OCI-M1 (cell line): ENCODE measurements at regions not wholly inside any gene's neighbourhood (a gene's known extent, or its start where the extent isn't known, plus 50 kb on each side); places are given as distances from the start of the nearest gene placed in this dataset.

Experiments used
- DNase-seq: peaks from one replicate; lab custom pipeline; 2025; lab: John Stamatoyannopoulos, UW

GRCh38 chr1:209227941-209228340 is 355.6 kb upstream of the CAMK1G start:
- no peak for DNase-seq

GRCh38 chr1:209229494-209230061 is 353.9 kb upstream of the CAMK1G start:
- no peak for DNase-seq

GRCh38 chr1:209230314-209230713 is 353.2 kb upstream of the CAMK1G start:
- DNase-seq, result no peak

GRCh38 chr1:209231476-209232156 is 351.9 kb upstream of the CAMK1G start:
- DNase-seq, result no peak

- DNase-seq, result no peak
Measured at GRCh38 chr1:209232197-209232596, 351.3 kb upstream of the CAMK1G start.

- no peak for DNase-seq
Measured at GRCh38 chr1:209232759-209233158, 350.8 kb upstream of the CAMK1G start.

GRCh38 chr1:209235166-209235565 is 348.3 kb upstream of the CAMK1G start:
- no peak for DNase-seq

- DNase-seq, result no peak
Measured at GRCh38 chr1:209238356-209238755, 345.2 kb upstream of the CAMK1G start.

- DNase-seq, result no peak
Measured at GRCh38 chr1:209240351-209240750, 343.2 kb upstream of the CAMK1G start.

GRCh38 chr1:209241487-209241886 is 342.0 kb upstream of the CAMK1G start:
- no peak for DNase-seq

GRCh38 chr1:209248649-209249279 is 334.8 kb upstream of the CAMK1G start:
- DNase-seq, result peak; percentile 83

GRCh38 chr1:209249280-209249670 is 334.2 kb upstream of the CAMK1G start:
- DNase-seq, result no peak

- DNase-seq, result no peak
Measured at GRCh38 chr1:209249785-209250440, 333.6 kb upstream of the CAMK1G start.

GRCh38 chr1:209250861-209251636 is 332.5 kb upstream of the CAMK1G start:
- DNase-seq, result no peak

GRCh38 chr1:209256766-209257350 is 326.7 kb upstream of the CAMK1G start:
- no peak for DNase-seq

GRCh38 chr1:209257454-209257853 is 326.1 kb upstream of the CAMK1G start:
- DNase-seq, result no peak

GRCh38 chr1:209260136-209260535 is 323.4 kb upstream of the CAMK1G start:
- DNase-seq, result no peak

- DNase-seq, result no peak
Measured at GRCh38 chr1:209262631-209263030, 320.9 kb upstream of the CAMK1G start.

GRCh38 chr1:209265301-209265700 is 318.2 kb upstream of the CAMK1G start:
- DNase-seq, result no peak

GRCh38 chr1:209266590-209267205 is 316.8 kb upstream of the CAMK1G start:
- no peak for DNase-seq

- DNase-seq, result no peak
Measured at GRCh38 chr1:209267968-209268367, 315.5 kb upstream of the CAMK1G start.
